Liver (tissue), 7 donors: ENCODE measurements at regions not wholly inside any gene's neighbourhood (a gene's known extent, or its start where the extent isn't known, plus 50 kb on each side); places are given as distances from the start of the nearest gene placed in this dataset.
A peak's percentile ranks its signal among the peaks of the same experiment; 100 is the strongest.

Source experiments
- DNase-seq: peaks from one replicate; pipeline ENCODE4 v3.0.0-alpha.2; 2017; ENCODE audit warnings: low spot score
- H3K27ac ChIP-seq, 2 donors: one replicate each; pipeline ENCODE4 v1.7.0; 2013; ENCODE audit warnings: inconsistent platforms in 2 of 2, low read length in 2 of 2, control low read depth in 1 of 2, low read depth in 1 of 2, mild to moderate bottlenecking in 1 of 2
- H3K27me3 ChIP-seq, 4 donors: one replicate each; pipeline versions ENCODE4 v1.6.1 to v1.7.0; 2013; ENCODE audit warnings: low read length in 3 of 4, inconsistent platforms in 1 of 4, mild to moderate bottlenecking in 1 of 4, moderate library complexity in 1 of 4; ENCODE audit not compliant: control insufficient read depth in 4 of 4, insufficient read depth in 4 of 4
- H3K36me3 ChIP-seq, 4 donors: one replicate each; pipeline versions ENCODE4 v1.6.1 to v1.7.0; 2013; ENCODE audit warnings: low read length in 3 of 4, mild to moderate bottlenecking in 3 of 4, low read depth in 1 of 4, moderate library complexity in 1 of 4; ENCODE audit not compliant: control insufficient read depth in 4 of 4, insufficient read depth in 3 of 4
- H3K4me1 ChIP-seq, 4 donors: one replicate each; pipeline versions ENCODE4 v1.6.1 to v1.7.0; 2013; ENCODE audit warnings: low read length in 3 of 4, mild to moderate bottlenecking in 3 of 4, moderate library complexity in 1 of 4; ENCODE audit not compliant: control insufficient read depth in 4 of 4, insufficient read depth in 4 of 4
- H3K4me3 ChIP-seq, 3 donors: one replicate each; pipeline versions ENCODE4 v1.6.1 to v1.7.0; 2013; ENCODE audit warnings: low read length in 3 of 3, control low read depth in 1 of 3, low read depth in 1 of 3, mild to moderate bottlenecking in 1 of 3
- H3K9ac ChIP-seq, 2 donors: one replicate each; pipeline ENCODE4 v1.7.0; 2013; ENCODE audit warnings: low read length in 2 of 2, mild to moderate bottlenecking in 2 of 2, moderate library complexity in 2 of 2, control low read depth in 1 of 2, low read depth in 1 of 2
- H3K9me3 ChIP-seq, 4 donors: one replicate each; pipeline versions ENCODE4 v1.6.1 to v1.7.0; 2013; ENCODE audit warnings: low read length in 3 of 4; ENCODE audit not compliant: control insufficient read depth in 4 of 4
- ATF3 ChIP-seq: IDR thresholded peaks from 2 replicates; pipeline ENCODE4 v1.6.1; 2016; ENCODE audit warnings: antibody characterized with exemption
- EGR1 ChIP-seq, 2 donors: IDR thresholded peaks; 2 replicates each; pipeline ENCODE4 v1.6.1; 2016 to 2018; ENCODE audit warnings: antibody characterized with exemption in 2 of 2, low read depth in 2 of 2
- FOXA1 ChIP-seq: IDR thresholded peaks from 2 replicates; pipeline ENCODE4 v1.6.1; 2016; ENCODE audit warnings: antibody characterized with exemption
- FOXA2 ChIP-seq: IDR thresholded peaks from 2 replicates; pipeline ENCODE4 v1.6.1; 2016; ENCODE audit warnings: antibody characterized with exemption
- GABPA ChIP-seq, 2 donors: IDR thresholded peaks in 1 of 2; conservative IDR thresholded peaks in 1 of 2; 2 replicates each; pipeline ENCODE4 v1.6.1; 2016; ENCODE audit warnings: antibody characterized with exemption in 2 of 2, mild to moderate bottlenecking in 1 of 2, moderate library complexity in 1 of 2
- HNF4A ChIP-seq, 2 donors: conservative IDR thresholded peaks; 2 replicates each; pipeline ENCODE4 v1.6.1; 2016; ENCODE audit warnings: antibody characterized with exemption in 2 of 2, mild to moderate bottlenecking in 2 of 2
- HNF4G ChIP-seq: IDR thresholded peaks from 2 replicates; pipeline ENCODE4 v1.6.1; 2016; ENCODE audit warnings: antibody characterized with exemption
- JUND ChIP-seq, 2 donors: IDR thresholded peaks; 2 replicates each; pipeline ENCODE4 v1.6.1; 2016; ENCODE audit warnings: antibody characterized with exemption in 2 of 2
- MAX ChIP-seq: IDR thresholded peaks from 2 replicates; pipeline ENCODE4 v1.6.1; 2016; ENCODE audit warnings: antibody characterized with exemption
- NR2F2 ChIP-seq: IDR thresholded peaks from 2 replicates; pipeline ENCODE4 v1.6.1; 2016; ENCODE audit warnings: antibody characterized with exemption
- RAD21 ChIP-seq, 2 donors: IDR thresholded peaks; 2 replicates each; pipeline ENCODE4 v1.6.1; 2016; ENCODE audit warnings: antibody characterized with exemption in 2 of 2, mild to moderate bottlenecking in 2 of 2
- YY1 ChIP-seq: IDR thresholded peaks from 2 replicates; pipeline ENCODE4 v1.6.1; 2016; ENCODE audit warnings: antibody characterized with exemption, mild to moderate bottlenecking
- ZBTB33 ChIP-seq: IDR thresholded peaks from 2 replicates; pipeline ENCODE4 v1.6.1; 2016; ENCODE audit warnings: antibody characterized with exemption
- WGBS: extraction: QIAGEN DNeasy Blood & Tissue Kit; methylation state at CpG from one replicate; pipeline ENCODE4 v1.1.7; 2013; 5-methylcytosine and 5-hydroxymethylcytosine counted together
- donor health status: healthy.
- donor health status: healthy.
- donor health status: healthy.
- donor health status: healthy.

GRCh38 chr3:194876403-194877095 lies 190.9 kb downstream of the FAM43A start:
- TF ChIP-seq ATF3 (no peak), NR2F2 (no peak), MAX (no peak), YY1 (no peak)
- WGBS: 91% methylated on average over 12 of the region's 12 CpGs
- no peak overlapping the region for H3K4me3 ChIP-seq
- H3K27me3 ChIP-seq: no peaks in the 10 kb centered on the region
- peaks cover 0 to 6% (median 3%) of the 10 kb centered on the region in 4 donors for H3K4me1 ChIP-seq
- no peaks in the 10 kb centered on the region for H3K9me3 ChIP-seq
- peak; percentile 23 for DNase-seq
- no peaks in the 10 kb centered on the region for H3K36me3 ChIP-seq
- no peak overlapping the region for H3K27ac ChIP-seq
- H3K9ac ChIP-seq: no peak overlapping the region

- no peaks in the 10 kb centered on the region for H3K27me3 ChIP-seq
- H3K4me1 ChIP-seq: no peaks in the 10 kb centered on the region
- no peak overlapping the region for H3K9ac ChIP-seq
- H3K27ac ChIP-seq: no peak overlapping the region
- no peaks in the 10 kb centered on the region for H3K9me3 ChIP-seq
- no peaks in the 10 kb centered on the region for H3K36me3 ChIP-seq
- 87% methylated on average over 24 of the region's 24 CpGs for WGBS
- no peak for TF ChIP-seq NR2F2
- TF ChIP-seq HNF4A (conservative IDR thresholded peaks at IDR 0.05): no peak
- TF ChIP-seq GABPA (IDR thresholded peaks at IDR 0.05 in 1 of 2, conservative IDR thresholded peaks at IDR 0.05 in 1 of 2): no peak
- no peak for TF ChIP-seq RAD21 (IDR thresholded peaks at IDR 0.05)
- TF ChIP-seq ZBTB33: no peak
- TF ChIP-seq EGR1 (IDR thresholded peaks at IDR 0.05; ENCODE audit: low read depth in 2 of 2): no peak
- no peak for TF ChIP-seq HNF4G
- TF ChIP-seq JUND (IDR thresholded peaks at IDR 0.05): no peak
- TF ChIP-seq FOXA2: no peak
- peak; percentile 30 for DNase-seq
- no peak overlapping the region for H3K4me3 ChIP-seq
Measured at GRCh38 chr3:194877291-194878119, 191.8 kb downstream of the FAM43A start.

GRCh38 chr3:194879126-194879877 lies 193.6 kb downstream of the FAM43A start:
- Histone ChIP-seq H3K4me1 (no peaks in the 10 kb centered on the region), H3K27me3 (no peaks in the 10 kb centered on the region), H3K4me3 (no peak overlapping the region), H3K36me3 (no peaks in the 10 kb centered on the region), H3K9me3 (peaks cover 3 to 7% (median 7%) of the 10 kb centered on the region in 4 donors), H3K9ac (no peak overlapping the region), H3K27ac (no peak overlapping the region)
- 80% methylated on average over 12 of the region's 12 CpGs for WGBS
- TF ChIP-seq GABPA (IDR thresholded peaks at IDR 0.05 in 1 of 2, conservative IDR thresholded peaks at IDR 0.05 in 1 of 2): no peak
- no peak for TF ChIP-seq JUND (IDR thresholded peaks at IDR 0.05)
- TF ChIP-seq MAX: no peak
- no peak for TF ChIP-seq YY1
- TF ChIP-seq FOXA1: no peak
- peak; percentile 34 for DNase-seq
